Amniotic stem cell (primary cell): ENCODE measurements at regions not wholly inside any gene's neighbourhood (a gene's known extent, or its start where the extent isn't known, plus 50 kb on each side); places are given as distances from the start of the nearest gene placed in this dataset.

Experiments
- DNase-seq: peaks from one replicate; lab custom pipeline; 2025; lab: John Stamatoyannopoulos, UW

DNA sequence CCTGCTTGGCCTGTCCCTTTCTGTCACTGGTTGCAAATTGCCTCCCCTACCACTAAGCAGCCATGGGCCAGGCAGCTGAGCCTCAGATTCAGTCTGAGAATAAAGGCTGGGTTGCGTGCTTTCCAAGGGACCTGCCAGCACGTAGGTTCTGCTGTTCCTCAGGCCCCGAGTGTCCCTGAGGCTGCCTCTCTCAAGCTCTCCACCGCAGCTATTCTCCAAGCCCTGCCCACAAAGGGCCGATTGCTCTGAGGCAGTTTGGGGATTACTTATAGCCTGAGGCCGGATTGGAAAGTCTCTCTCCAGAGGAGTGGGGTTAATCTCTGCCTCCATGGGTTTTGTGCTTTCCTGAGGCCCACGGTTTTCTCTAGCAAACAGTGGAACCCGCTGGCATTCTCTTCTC lies 590.7 kb downstream of the BCOR start:
- DNase-seq: no peak

DNA sequence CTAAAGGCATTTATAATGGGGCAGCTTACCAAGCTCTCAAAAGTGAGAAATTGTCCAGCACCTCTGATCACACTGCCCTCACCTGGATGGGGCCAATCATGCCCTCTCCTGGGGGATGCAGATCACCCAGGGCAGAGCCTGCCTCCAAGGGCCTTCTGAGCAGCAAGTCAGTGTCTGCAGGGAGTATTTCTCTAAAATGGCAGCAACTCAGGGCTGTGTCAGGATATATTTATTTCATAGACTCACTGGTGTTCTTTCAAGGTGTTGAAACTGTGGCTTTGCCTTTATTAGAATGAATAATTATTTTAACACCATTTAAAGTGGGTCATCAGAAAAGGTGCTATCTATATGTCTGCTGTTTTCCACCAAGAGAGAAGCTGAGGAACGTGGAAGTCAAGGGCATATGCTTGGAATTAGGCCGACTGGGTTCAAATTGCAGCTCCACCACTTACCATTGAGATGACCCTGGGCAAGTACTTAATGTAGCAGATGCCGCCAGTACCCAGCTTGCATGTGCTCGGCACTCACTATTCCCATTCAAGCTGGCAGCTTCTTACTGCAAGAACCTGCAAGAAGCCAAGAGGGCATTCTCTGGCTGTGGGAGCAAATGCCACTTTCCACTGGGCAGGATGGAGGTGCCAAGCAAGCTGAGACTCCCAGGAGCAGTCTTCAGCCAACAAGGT lies 590.0 kb downstream of the BCOR start:
- no peak for DNase-seq

DNA sequence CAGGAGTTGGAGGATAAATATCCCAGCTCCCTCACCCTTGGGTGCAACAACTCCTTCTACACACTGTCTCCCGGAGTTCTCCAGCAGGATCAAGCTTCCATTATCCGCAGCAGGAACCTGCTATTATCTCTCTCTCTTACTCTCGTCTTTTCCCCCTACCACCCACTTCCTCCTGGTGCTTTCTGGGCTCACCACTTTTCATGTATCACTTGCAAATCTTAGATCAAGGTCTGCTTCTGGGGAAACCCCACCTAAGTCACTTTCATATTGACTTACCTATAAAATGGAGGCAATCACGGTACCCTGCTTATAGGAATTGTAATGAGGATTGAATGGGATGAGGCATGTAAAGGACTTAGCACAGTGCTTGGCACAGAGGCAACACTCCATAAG lies 589.5 kb downstream of the BCOR start:
- no peak for DNase-seq

DNA sequence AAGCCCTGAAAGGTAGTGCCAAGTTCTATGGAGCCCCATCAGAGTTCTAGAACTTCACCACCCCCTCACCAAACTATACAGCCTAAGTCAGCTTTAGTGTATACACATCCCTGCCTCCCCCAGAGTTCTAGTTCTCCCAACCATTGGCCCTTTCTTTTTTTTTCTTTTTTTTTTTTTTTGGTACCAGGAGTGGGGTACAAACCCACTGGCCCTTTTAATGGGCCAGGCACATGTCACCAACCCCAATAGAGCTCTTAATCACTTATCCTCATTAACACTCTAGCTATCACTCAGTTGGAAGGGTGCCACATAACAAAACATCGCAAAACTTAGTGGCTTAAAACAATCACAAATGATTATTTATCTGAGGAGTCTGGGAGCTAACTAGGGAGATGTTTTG lies 588.6 kb downstream of the BCOR start:
- no peak for DNase-seq

DNA sequence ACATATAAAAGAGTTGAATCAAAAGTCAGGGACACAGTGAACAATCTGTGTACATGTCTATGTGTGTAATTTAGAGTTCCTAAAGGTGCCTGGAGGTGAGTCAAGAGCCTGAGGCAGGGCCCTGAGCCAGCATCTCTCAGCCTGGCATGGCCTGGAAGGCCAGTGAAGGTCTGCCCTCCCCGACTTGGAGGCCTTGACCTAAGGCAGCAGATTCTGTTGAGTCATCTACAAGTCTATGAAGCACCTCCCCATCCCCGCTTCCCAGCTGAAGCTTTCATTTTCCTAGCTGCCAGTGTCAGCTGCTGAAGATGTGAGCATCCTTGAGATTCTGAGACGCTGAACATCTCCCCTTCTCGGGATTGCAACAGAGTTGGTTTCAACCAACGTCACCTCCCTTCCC lies 583.9 kb downstream of the BCOR start:
- DNase-seq: no peak

DNA sequence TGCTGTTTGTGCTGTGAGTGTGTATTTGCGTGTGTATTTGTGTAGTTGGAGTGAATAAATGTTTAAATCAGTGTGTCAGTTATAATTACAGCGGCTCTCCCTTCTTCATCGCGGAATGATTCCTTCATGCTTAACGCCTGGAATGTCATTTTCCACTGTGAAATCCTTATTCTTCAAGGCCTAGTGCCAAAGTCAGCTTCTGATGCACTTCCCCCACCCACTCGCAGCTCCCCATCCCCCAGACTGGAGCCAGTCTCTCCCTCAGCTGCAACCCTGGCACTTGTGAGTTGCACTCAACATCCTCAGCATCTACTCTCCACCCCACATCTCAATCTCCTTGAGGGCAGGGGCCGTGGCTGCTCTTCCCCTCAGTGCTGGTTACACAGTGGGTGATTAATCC lies 583.0 kb downstream of the BCOR start:
- no peak for DNase-seq

DNA sequence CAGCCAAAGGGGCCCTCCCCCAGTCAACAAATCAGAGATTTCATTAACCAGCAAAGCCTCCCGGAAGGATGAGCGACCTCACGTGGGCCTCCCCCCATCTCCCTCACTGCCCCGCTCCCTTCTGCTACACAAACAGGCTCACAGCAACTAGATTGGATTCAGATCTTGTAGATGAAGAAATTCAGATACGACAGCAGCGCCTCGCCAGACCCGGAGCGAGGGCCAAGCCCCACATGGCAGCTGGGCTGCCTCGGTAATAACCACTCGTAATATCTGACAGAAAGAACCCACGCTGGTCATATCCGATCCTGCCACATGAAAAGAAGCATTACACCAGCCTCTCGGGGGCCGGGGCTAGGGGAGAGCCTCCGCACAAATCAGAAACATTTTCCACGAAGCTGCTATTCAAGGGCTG lies 581.3 kb downstream of the BCOR start:
- no peak for DNase-seq

DNA sequence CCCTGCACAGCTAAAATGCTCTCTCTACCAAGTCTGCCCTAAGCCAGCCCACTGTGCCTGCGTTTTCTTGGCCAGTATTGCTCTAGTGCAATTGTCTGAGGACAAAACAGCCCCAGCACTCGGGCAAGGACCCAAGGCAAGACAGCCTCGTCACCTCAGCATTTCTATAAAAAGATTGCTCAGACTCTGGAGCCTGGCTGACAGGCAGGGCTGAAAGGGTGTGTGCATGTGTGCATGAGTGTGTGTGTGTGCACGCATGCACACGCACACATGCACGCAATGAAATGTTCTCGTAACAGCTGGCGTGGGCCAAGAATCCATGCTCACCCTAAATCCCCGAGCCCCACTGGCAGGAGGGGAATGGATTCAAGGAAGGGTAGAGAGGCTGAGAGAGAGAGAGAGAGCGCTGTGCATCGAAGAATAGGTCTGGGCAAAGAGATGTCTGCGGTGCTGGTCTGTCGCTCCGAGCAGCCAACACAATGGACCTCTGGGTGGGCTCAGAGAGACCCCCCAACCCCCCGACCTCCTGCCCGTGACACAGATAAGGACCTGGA lies 579.2 kb downstream of the BCOR start:
- no peak for DNase-seq

DNA sequence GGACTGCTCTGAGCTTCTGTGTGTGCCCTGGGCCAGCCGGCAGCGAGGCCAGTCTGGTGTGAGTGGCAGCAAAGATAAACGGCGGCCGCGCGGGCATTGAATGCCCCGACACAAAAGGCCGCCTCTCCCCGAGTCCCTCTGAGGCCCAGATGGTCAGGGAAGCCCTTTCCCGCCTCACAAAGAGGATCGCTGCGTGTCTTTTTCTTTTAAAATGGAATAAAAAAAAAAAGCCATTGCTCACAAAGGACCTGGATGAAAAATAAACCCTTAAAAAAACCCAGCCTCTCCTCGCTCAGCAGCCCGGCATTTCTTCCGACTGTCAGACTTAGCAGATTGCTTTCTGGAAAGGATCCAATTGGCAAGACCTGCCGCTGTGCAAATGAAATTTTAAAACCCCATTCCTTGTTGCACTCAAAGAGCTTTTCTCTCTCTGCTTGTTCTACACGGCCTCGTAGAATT lies 578.7 kb downstream of the BCOR start:
- DNase-seq: no peak

DNA sequence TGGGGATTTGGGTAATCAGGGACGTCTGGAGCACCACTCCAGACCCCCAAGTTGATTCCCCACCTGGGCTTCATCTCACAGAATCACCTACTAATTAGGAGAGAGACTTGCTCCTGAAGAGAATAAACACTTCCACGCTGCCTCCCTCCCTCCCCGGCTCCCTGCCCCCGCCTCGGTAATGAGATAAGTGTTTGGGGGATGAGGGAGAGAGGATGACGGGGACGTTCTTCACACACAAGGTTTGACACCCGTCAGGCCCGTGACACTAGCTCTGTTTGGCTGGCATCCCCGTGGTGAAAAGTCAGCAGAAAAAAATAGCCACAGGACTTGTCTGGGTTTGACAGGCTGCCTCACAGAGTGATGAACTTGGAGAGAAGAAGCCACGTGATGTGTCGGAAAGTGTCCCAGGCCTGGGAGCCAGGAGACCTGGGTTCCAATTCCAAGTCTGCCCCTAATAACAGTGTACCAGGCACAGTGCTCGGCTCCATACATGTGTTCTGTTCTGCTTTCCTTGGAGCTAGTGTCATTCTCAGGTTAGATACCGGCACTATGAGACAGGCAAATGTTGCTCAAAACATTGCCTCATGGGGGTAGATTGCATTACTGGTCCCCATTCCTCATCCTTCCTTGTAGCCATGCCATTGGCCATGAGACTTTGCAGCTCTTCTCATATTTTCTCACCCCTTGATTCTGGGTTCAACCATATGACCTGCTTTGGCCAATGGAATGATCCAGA lies 578.0 kb downstream of the BCOR start:
- DNase-seq: no peak

DNA sequence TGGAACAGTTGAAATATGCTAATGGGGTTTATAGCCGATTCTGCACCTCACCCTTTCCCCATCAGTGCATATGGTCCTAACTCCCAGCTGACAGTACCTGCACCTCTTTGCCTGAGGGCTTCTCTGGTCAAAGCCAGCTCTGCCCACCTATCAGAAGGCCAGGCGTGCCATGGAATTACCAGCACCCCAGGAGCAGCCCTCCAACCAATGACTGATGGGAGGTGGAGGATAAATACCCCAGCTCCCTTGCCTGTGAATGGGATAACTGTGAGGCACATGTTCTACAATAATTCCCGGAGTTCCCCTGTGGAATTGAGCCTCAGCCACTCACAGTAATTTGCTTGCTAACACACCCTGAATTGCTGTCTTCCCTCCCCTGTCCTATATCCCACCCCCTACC lies 572.0 kb downstream of the BCOR start:
- no peak for DNase-seq

DNA sequence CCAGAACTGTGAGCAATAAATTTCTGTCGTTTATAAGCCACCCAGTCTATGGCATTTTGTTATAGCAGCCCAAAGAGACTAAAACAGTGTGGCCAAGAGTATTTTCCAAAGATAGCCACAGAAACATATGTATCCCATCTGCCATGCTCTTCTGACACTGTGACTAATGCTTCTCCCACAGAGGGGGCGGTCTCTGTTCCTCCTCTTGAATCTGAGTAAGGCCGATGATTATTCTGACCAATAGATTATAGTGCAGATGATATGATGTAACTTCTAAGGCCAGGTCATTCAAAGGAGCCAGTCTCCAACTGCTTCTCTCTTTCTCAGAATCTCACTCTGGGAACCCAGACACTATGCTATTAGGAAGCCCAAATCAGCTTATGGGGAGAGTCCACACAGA lies 570.7 kb downstream of the BCOR start:
- DNase-seq: no peak

DNA sequence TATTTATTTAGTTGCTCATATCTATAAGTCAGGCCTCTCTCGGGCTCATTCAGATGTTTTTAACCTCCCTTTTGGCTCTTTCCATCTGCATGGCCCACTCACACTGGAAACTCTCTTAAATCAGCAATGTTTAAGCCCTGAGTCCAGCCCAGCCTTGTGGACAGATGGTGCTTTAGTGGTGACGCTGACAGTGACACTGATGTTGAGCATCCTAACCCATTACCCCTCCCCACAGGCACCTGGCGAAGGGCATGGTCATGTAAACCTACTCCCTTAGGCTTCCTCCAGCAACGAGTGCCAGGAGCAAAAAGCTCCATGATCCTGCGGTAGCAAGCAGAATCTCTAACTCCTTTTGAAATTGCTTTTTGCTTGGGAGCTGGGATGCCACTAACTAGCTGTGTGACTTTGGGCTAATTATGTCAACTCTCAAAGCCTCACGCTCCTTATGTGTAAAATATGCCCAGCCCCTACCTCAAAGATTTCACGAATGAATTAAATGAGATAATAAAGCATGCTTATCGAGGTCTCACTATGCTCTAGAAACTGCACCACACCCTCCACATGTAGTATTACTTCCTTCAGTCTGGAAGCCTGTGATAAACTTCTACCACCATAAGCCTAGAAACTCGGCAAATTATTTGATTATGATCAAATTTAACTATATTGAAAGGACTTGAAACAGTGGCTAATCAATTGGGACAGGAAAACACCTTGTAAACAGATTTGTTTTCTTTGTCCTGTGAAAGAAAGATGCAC lies 569.4 kb downstream of the BCOR start:
- no peak for DNase-seq

DNA sequence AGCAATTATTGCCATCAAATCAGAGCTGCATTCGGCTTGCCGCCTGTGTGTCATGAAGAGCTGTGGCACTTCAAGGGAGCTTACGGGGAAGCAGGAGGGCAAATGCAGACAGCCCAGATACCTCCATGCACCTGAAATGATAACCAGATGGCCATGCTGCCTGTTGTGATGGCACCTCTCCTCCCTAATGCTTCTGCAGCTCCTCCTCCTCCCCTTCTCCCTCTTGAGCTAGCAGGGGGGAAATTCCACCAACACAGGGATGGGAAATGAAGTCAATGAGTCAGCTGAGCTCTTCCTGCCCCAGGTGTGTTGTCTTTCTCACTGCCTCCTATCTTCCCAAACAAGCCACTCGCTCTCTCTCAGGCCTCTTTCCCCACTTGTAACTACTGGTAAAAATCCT lies 565.0 kb downstream of the BCOR start:
- no peak for DNase-seq

DNA sequence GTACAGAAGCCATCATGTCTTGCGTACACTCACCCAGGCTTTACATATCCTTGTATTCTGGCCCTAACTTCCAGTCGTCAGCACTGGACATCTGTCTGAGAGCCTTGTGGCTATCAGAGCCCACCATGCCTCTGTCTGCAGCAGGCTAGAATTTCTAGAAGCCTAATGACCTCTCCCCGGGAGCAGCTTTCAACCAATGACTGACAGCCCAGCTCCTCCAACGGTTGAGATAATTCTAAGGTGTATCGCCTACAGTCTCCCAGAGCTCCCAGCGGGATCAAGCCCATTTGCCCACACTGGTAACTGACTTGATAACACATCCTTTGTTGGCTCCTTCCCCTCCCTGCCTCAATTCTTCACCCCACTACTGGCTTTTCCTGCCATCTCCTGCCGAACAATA lies 562.8 kb downstream of the BCOR start:
- DNase-seq: no peak

DNA sequence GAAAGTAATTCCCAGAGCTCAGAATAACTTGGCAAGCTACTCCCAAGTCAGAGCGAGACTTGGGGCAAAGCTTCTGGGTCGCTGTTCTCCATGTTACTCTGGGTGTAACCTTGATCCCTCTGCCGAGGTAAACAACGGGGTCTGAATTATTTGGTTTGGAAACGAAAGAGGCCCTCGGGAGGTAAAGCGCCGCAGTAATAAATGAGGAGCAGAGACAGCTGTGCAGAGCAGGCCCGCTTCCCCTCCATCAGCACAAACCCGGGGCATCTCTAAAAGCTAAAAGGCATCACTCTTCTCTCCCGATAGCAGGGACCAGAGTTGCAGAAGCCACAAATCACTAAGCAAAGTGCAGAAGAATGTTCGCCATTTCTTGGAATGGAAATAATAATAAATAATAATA lies 561.5 kb downstream of the BCOR start:
- DNase-seq: no peak

DNA sequence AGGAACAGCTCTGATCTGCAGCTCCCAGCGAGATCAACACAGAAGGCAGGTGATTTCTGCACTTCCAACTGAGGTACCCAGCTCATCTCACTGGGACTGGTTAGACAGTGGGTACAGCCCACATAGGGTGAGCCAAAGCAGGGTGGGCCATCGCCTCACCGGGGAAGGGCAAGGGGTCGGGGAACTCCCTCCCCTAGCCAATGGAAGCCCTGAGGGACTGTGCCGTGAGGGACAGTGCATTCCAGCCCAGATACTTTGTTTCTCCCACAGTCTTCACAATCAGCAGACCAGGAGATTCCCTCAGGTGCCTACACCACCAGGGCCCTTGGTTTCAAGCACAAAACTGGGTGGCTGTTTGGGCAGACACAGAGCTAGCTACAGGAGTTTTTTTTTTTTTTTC lies 555.9 kb downstream of the BCOR start:
- no peak for DNase-seq

DNA sequence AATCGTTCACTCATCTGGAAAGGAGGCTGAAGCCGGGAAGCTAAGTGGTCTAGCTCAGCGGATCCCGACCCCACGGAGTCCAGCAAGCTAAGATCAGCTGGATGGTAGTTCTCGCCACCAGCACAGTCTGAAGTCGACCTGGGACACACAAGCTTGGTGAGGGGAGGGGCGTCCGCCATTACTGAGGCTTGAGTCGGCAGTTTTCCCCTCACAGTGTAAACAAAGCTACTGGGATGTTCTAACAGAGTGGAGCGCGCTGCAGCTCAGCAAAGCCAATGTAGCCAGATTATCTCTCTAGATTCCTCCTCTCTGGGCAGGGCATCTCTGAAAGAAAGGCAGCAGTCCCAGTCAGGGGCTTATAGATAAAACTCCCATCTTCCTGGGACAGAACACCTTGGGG lies 555.4 kb downstream of the BCOR start:
- no peak for DNase-seq

DNA sequence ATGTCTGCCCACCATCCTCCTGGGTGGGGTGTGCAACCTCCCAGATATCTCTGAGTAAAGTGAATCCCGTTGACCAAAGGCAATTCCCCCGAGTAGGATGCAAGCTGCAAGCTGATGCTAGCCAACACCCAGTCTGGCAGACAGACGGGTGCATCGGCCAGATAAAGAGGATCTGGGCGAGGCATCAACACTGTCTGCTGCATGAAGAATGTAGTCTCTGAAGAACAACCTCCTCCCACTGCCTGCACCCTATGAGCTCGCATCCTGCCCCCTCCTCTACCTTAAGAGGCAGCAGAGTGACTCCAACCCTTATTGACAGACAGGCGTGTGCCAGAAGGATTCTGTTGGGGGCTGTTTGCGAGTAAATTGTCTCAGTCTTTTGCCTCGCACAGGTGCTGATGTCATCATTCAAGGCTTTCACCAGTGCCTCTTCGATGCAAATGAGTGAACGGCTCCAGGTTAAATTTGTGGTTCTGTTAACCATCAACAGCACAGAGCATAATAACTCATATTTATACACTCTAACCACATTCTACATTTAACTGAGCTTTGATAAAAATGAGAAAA lies 546.9 kb downstream of the BCOR start:
- DNase-seq: no peak

DNA sequence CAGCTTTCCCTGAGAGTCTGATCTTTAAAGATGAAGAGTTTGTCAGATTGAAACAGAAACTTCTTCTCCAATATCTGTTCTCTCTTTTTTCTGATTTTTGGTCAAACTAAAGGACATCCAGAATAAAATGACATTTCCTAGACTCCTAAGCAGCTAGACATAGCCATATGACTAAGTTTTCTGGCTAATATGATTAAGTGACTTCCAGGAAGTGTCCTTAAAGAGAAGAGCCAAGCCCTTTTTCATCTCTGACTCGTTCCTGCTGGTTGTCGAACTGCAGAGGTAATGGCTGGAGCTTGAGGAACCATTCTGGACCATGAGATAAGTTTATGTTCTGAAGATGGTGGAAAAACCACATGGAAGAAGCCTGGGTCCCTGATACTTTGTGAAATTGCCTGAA lies 546.0 kb downstream of the BCOR start:
- DNase-seq: no peak

DNA sequence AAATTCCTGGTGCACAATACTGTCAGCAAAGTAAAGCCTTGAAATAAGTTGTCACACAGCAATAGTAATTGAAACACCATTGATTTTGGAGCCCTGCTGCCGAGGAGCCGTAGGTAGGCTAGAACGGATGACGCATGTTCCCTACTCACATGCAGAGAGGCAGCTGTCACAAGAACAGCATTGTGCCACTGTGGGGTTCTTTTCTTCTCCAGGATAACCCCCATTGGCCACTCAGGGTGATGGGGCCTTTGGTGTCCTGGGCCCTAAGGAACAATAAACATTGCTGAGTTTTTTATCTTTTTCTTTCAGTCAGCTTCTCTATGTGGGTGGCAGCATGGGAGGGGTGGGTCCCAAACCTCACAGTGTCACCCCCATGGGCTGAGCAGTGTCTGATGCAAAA lies 542.3 kb downstream of the BCOR start:
- DNase-seq: no peak

DNA sequence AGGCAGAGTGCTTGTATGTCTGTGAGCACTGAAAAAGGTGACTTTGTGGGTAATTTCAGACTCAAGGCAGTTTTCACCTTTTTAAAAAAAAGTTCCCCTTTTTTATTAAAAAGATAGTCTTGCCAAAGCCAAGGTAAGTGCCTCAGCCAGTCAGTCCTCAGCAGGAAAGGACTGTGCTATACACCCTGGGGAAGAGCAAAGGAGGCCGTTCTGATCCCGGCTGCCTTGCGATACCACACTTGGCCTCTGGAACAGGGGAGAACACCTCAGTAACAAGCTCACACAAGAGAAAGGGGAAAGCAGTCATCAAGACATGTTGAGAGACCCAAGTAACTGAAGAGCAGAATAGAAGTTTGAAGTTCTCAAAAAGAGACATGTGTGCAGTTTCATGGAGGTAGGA lies 541.7 kb downstream of the BCOR start:
- DNase-seq: no peak

DNA sequence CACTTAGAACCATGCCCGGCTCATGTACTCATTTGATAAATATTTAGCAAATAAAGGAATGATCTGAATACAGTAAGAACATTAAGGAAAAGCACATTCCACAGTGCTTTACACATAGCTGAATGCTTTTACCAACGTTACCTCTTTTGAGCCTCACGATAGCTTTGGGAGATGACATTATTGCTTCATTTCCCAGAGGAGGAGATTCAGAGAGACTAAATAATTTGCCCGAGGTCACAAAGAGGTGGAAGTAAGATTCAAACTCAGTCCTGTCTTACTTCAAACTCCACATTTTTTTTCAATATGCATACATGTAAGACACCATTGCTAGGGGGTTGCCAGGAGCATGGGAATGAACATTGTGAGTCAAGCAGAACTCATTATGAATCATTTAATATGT lies 538.5 kb downstream of the BCOR start:
- DNase-seq: no peak
